HG03175 (cell line): ENCODE measurements at regions not wholly inside any gene's neighbourhood (a gene's known extent, or its start where the extent isn't known, plus 50 kb on each side); places are given as distances from the start of the nearest gene placed in this dataset.

ENCODE experiments used
- ATAC-seq: cut with Tn5 transposase; IDR thresholded peaks from one replicate; pipeline ENCODE4 v1.9.1; 2021; ENCODE audit warnings: mild to moderate bottlenecking, moderate library complexity; ENCODE audit not compliant: unreplicated experiment

- ATAC-seq, result no peak
Measured at GRCh38 chr13:84536906-84537305, 654.6 kb upstream of the SLITRK1 start.

DNA sequence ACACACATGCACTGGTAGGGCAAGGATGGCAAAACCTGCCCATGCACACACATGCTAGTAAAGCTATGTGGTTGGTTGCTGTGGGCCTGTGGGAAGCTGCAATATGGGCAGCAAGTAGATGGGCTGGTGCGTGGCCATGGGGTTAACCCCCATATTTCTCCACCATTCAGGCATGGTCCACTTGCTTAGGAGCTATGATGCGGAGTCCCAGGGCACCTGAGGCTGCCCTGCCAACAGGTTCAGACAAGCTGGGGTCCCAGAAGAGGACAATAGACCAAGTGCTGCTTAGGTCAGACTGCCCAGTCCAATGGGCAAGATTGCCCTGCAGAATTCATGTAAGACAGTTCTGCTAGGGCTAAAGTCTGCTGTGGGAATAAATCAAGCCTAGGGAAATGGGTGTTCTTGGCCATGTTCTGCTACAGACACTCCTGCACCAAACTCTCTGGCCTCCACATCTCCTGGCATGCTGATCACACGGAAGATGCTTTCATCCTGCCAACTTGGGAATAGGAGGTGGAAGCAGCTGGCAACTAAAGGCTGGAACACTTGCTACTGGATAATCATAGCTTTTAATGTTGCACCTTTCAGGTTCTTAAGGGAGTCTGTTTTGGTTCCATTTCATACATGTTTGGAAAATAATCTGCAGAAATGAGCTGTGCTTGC lies 646.3 kb upstream of the SLITRK1 start:
- no peak for ATAC-seq

GRCh38 chr13:84525865-84526264 lies 643.6 kb upstream of the SLITRK1 start:
- ATAC-seq, result no peak

GRCh38 chr13:84524586-84524985 lies 642.3 kb upstream of the SLITRK1 start:
- ATAC-seq, result no peak

DNA sequence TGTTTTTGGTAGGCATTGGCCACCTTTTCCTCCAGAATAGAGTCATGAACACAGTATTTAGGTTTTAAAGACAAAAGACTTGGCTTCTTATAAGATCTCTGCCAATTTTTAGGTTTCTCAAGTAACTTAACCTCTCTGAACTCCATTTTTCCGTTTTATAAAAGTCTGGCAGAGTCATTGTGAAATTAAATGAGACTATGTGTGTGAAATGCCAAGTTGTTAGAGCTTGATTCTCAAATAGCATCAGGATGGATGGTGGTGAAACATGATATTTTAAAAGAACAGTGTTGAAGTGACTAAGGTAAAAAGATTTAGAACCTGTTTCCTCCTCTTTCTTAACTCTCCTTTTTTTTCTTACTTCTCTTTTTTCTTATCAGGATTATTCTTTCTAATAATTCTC lies 617.7 kb upstream of the SLITRK1 start:
- no peak for ATAC-seq

- no peak for ATAC-seq
Measured at GRCh38 chr13:84497613-84498012, 615.3 kb upstream of the SLITRK1 start.

- no peak for ATAC-seq
Measured at GRCh38 chr13:84491952-84492351, 609.7 kb upstream of the SLITRK1 start.

- ATAC-seq, result no peak
Measured at GRCh38 chr13:84487752-84488151, 605.5 kb upstream of the SLITRK1 start.

DNA sequence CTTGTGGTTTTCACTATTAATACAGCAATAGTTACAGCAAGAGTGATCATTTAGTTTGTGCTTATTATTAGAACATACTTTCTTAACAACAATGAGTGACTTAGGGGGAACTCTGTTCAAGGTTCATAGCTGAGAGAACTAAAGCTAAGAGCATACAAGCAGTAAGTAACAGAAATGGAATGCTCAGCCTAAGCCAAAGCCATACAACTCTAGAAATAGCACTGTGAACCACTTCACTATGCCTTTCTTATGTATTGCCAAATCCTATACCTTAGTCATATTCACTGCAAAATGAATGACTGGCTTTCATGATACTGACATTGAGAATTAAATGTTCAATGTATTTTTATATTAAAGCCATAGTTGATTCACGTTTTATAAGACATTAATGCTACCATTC lies 599.7 kb upstream of the SLITRK1 start:
- no peak for ATAC-seq

GRCh38 chr13:84479656-84480055 lies 597.4 kb upstream of the SLITRK1 start:
- no peak for ATAC-seq

- ATAC-seq, result no peak
Measured at GRCh38 chr13:84470528-84470927, 588.3 kb upstream of the SLITRK1 start.

DNA sequence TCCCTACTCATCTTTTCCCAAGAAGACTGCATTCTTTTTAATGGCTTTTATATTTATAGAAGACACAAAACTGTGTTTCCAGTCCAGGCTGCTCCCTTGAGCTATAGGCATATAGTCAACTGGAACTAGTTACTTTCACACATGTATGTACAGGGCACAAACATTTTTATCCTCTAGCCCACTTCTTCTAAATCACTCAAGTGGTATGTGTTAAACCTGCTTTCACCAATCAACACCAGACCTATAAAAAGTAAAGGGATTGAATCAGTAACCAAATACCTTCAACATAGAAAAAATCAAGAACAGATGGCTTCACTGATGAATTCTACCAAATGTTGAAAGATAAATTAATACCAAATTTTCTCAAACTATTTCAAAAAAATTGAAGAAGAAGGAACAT lies 584.2 kb upstream of the SLITRK1 start:
- ATAC-seq, result no peak

GRCh38 chr13:84460989-84461388 lies 578.7 kb upstream of the SLITRK1 start:
- no peak for ATAC-seq

DNA sequence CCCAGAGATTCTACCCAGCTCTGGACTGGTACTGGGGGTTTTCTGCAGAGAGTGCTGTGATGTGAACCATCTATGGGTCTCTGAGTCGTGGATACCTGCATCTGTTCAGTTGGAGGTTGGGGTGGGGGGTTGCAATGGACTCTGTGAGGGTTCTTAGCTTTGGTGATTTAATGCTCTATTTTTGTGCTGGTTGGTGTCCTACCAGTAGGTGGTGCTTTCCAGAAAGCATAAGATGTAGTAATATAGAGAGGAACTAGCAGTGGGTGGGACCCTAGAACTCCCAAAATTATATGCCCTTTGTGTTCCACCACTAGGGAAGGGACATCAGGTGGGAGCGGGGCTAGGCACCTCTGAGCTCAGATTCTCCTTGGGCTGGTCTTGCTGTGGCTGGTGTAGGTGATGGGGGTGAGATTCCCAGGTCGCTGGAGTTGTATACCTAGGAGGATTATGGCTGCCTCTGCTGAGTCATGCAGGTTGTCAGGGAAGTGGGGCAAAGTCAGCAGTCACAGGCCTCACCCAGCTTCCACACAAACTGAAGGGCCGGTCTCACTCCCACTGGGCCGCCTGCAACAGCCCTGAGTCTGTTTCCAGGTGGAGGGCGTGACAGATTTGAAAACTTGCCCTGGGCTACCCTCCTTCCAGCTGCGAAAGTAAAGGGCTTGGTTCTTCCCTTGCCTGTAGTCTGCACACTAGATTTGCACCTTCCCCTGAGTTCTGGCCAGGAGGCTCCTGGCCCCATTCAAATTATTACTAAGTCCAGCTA lies 573.0 kb upstream of the SLITRK1 start:
- no peak for ATAC-seq

GRCh38 chr13:84447640-84447978 lies 565.3 kb upstream of the SLITRK1 start:
- no peak for ATAC-seq

DNA sequence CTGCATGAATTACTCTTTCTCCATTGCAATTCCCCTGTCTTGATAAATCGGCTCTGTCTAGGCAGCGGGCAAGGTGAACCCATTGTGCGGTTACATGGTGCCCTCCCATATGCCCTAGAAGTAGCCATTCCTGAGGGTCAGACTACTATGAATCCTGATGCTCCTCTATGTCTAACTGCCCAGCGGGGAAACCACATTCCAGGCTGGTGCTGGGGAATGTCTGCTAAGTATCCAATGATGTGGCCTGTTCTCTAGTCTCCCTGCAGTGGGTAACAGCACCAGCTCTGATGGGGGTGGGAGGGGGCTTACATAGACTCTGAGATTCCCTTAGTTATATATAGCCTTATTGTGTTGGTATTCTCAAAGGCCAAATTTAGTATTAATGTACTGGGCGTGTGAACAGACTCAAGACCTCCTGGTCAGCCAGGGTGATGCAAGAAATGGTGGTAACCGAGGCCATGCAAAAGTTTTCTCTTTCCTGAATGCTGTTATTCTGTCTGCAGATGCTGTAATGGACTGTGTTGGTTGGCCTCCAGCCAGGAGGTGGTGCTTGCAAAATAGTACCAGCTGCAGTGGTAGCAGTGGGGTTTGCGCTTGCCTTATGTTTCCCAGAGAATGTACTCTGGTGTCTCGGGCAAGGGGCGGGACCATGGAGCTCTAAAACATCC lies 564.8 kb upstream of the SLITRK1 start:
- ATAC-seq, result no peak

- no peak for ATAC-seq
Measured at GRCh38 chr13:84445776-84446175, 563.5 kb upstream of the SLITRK1 start.

- no peak for ATAC-seq
Measured at GRCh38 chr13:84443463-84443862, 561.2 kb upstream of the SLITRK1 start.

DNA sequence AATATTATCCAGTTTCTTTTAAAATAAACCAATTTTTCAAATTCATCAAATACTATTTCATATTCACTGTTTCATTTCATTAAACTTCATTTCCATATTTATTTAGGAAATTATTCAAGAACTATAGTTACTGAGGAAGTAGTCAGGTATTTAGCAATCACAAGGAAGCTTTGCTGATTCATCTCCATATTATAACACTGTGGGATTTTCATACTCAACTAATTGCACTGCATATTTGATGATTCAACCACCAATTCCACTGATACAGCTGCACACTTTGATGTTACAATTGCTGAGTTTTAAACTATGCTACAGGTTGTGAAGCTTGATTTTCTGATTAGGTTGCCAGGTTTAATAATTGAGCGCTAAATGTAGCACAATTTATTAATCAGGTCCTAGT lies 556.8 kb upstream of the SLITRK1 start:
- ATAC-seq, result no peak

DNA sequence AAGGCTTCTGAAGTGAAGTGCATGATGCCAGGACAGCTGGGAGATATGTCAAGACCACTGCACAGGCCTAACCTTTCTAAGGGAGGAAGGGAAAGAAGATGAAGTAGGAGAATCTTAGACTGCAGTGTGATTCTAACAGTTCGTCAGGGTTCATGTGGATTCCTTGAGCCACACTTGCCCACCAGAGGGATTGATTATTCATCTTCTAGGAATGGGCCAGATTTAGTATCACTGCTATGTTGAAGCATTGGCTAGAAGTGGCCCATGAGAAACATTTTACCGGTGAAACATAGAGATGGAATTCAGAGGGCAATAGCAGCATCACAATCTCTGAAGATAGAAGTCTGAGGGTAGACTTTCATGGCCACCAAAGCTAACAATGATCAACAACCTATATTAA lies 550.8 kb upstream of the SLITRK1 start:
- no peak for ATAC-seq

GRCh38 chr13:84431646-84432045 lies 549.4 kb upstream of the SLITRK1 start:
- no peak for ATAC-seq

DNA sequence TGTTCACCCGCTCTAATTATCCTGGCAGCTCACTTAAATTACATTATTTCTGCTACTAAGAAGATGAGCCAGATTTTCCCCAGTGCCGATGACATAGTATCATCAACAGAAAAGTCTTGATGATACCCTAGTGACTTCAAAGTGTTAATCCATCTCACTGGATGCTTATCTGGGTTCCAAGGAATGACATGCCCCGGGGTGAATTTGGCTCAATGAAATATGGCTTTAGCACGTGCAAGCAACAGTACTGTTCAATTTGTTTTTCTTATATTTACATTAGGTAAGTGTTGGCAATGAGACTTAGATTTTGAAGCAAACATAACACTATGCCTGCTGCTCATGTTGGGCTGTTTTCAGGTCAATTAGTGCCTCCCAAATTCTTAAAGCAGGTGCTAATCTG lies 548.2 kb upstream of the SLITRK1 start:
- ATAC-seq, result no peak
